NCI-H2227 (cell line): ENCODE measurements at regions not wholly inside any gene's neighbourhood (a gene's known extent, or its start where the extent isn't known, plus 50 kb on each side); places are given as distances from the start of the nearest gene placed in this dataset.
"Not testable (repeated sequence)": the region's sequence is repeated elsewhere in the genome, so short reads cannot be mapped to it uniquely, and the experiment has no call there.

Experiments
- DNase-seq: peaks from one replicate; lab custom pipeline; 2025; ENCODE audit not compliant: unreplicated experiment; lab: John Stamatoyannopoulos, UW

DNA sequence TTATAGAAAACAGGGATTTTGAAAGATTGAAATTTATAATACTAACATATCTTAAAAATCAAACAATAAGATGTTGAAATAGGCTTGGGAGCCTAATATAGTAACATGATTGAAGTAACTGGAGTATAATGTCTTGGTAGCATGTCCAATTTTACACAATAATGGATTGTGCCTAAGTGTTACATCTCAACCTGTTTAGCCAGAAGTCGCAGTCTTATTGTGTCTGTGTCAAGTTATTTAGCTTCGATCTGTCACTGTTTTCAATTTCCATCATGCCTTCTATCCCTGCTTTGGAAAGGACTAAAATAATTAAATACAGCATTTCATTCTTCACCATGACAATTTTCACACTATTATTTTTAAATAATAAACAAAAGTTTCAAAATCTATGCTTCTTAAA, 1352.2 kb downstream of the SI start:
- no peak for DNase-seq

DNA sequence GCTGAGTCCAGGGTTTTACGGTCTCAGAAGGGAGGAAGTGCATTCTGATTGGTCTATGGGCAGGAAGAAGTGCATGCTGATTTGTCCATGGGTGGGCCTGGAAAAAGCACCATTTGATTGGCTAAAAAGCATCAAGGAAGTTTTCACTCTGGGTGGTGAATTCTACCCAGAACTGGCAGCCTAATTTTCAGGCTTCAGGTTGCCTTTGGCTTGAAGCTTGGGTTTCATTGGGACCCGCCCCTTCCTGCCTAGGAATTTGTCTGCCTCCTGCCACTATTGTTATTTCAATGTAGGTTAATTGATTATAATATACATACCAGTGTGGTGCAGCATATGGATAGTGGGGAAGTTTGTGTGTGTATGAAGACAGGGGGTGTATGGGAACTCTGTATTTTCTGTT, 1355.9 kb downstream of the SI start:
- no peak for DNase-seq

DNA sequence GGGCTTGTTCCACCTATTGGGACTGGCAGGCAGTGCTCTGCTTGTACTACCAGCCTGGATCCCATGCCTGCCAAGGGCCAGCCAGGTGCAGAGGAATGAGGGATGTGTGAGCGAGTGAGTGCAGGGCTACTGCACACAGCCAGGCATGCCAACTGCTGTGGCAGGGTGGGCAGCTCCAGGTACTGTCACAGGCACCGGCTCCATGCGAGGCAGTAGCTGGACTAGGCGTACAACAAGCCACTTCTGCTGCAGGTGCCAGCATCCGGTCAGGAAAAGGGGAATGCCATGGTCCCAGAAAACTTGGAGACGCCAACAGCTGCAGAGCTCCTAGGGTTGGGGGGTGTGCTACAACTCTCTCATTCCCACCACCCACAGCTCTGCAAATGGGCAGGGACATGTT, 1356.7 kb downstream of the SI start:
- no peak for DNase-seq

DNA sequence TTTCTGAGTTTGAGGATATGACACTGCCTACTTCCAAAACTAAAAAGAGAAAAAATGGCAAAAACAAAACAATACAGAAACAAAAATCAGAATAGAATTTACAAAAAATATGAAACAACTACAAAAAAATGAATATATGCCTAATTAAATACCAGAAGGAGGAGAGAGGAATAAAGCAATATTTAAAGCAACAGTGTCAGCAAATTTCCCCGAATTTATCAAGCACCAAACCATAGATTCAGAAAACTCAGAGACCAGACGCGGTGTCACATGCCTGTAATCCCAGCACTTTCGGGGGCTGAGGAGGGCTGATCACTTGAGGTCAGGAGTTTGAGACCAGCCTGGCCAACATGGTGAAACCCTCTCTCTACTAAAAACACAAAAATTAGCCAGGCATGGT, 1360.9 kb downstream of the SI start:
- DNase-seq, result no peak

DNA sequence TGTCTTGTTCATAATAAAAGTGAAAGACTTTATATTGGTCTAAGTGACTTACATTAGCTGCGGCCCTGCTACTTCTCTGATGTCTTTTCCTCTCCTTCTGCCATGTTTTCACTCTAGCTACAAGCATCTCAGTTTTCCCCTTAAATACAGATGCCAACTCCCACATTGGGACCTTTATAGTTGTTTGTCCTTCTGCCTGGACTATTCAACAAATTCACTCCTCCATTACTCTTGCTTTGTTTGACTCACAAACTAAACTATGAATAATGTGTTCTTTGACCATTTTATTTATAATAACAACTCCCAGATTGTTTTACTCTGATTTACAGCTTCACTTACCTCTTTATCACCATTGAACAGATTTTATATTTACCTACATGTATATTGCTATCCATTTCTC, 1369.9 kb downstream of the SI start:
- DNase-seq, result no peak

DNA sequence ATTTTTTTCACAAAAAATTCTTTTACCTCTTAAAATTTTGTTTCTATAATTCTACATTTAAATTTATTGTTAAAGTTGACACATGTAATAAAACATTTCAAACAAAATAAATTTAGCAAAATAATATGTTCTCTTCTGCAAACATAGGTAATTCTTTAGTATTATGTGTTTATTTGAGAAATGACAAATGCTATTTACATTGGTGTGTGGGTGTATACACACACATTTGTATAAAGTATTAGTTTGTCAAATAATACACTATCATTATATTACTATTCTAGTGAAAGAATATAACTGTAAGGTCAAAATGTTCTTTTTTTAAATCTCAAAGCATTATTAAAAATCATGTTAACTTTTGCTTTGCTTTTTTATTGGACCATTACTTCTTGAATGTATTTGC, 1370.6 kb downstream of the SI start:
- DNase-seq, result no peak

DNA sequence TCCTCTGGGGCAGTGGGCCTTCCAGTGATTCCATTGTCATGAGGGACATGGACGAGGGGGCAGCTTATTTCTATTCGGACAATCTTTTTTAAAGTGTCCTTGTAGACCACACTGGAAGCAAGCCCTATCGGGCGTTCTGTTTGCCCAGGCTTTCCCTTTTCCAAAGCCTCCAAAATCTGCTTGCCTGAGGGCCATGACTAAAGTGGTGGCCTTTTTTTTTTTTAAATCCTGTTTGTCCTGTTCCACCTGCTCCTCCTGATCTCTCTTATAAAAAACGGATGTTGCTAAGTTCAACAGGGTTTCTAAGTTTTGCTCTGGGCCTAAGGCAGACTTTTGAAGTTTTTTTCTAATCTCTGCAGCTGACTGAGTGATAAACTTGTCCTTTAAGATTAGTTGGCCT, 1380.1 kb downstream of the SI start:
- not testable (repeated sequence) for DNase-seq

DNA sequence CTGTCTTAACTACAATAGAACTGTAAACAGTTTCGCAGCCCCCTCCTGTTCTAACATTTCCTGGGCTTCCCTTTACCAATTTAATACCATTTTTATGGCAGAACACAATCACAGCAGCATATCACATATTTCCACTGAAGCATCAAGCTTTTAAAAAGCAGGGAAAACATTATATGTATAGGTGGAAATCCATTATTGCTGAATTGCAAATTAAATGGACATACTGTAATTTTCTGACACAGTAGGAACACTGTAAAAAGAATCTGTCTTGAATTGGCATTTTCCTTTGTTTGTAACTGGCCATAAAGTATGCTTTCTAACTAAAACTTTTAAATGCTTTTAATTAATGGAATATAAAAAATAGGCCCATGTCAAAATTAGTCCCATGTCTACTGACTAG, 1385.8 kb downstream of the SI start:
- no peak for DNase-seq

DNA sequence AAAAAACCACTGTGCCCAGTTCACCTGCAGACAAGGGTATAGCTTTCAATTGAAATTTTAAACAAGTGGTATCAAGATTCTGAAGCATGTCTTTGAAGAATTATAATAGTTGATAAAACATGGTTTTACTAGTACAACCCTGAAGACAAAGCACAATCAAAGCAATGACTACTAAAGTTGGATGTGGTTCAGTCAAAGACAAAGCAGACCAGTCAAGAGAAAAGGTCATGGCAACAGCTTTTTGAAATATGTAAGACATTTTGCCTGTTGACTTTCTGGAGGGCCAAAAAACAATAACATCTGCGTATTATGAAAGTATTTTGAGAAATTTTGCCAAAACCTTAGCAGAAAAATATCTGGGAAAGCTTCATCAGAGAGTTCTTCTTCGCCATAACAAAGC, 1393.6 kb downstream of the SI start:
- DNase-seq, result no peak

DNA sequence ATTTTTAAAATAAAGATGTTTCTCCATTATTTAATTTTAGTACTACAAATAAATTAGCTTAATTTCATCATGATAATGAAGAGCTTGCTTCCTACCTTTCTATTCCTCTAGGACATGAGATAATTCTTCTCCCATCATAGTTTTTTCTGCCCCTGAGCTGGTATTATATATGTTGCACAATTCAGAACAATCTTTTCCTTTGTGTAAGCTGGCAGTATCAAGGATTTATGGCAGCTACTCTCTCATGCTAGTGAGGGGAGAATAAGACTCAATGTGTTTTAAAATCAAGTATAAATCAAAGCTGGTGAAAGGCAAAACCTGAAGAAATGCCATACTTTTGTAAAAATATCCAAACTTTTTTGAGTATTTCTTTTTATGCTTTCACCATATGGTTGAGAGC, 1405.3 kb downstream of the SI start:
- no peak for DNase-seq

DNA sequence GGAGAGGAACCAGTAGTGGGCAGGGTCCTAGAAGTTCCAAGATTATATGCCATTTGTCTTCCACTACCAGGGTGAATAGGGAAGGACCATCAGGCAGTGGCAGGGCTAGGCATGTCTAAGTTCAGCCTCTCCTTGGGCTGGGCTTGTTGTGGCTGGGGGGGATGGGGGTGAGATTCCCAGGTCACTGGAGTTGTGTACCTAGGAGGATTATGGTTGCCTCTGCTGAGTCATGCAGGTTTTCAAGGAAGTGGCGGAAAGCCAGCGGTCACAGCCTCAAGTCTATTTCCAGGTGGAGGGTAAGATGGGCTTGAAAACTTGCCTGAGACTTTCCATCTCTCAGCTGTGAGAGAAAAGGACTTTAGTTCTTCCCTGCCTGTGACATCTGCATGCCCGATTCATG, 1407.1 kb downstream of the SI start:
- no peak for DNase-seq

DNA sequence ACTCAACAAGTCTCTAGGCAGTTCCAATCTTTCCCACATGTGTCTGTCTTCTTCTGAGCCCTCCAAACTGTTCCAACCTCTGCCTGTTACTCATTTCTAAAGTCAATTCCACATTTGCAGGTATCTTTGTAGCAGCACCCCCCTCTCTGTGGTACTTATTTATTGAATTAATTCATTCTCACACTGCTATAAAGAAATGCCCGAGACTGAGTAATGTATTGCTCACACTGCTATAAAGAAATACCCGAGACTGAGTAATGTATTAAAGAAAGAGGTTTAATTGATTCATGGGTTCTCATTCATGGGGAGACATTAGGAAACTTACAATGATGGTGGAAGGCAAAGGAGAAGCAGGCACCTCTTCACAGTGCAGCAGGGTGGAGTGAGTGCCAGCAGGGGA, 1413.8 kb downstream of the SI start:
- no peak for DNase-seq

DNA sequence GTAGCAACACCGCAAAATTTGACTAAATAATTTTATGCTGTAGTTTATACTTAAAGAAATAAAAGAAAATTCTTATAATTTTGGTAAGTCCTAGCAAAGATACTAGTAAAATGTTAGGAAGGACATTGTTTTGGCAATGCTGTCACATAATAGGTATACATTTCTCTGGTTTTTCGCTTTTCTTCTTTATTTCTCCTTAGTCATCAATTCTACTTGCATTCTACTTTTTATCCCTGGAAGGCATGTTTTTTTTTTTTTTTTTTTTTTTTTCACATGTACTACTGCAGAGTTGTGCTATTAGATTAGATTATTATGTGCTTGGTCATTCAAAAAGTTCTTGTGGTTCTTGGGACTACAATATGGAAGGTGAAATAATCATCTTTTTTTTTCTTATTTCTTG, 1421.2 kb downstream of the SI start:
- no peak for DNase-seq

DNA sequence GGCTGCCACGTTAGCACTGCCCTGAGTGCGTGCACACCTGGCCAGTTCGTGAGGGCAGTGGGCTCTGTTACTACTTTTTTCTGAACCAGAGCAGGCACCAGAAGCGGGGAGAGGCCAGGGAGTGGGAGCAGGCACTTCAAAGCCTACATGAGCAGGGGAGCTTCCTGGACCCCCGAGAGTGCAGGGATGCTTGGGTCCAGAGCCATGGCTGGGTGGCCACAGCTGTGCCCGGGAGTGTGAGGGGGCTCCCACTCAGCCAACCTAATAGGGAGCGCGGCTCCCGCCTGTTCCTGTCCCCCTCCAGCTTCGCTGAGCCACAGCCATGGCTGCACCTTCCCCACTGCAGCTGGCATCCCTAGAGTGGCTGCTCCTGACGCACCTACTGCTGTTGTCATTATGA, 1423.3 kb downstream of the SI start:
- DNase-seq, result no peak

DNA sequence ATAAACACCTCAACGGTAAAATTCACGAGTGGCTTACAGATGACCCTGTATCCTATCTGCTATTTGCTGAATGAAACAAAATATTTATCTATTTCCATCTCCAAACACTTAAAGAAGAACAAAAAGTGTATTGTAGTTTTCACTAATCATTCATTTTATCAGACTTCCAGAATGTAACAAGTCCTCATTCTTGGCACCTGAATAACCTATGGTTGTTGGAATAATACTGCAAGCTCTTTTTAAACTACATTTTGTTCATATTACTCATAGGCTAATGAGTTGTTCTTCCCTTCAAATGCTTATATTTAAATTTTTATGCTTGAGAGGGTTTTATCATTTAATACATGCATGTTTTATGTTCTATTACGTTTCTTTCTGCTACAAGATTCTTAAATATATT, 1434.1 kb downstream of the SI start:
- DNase-seq, result no peak

DNA sequence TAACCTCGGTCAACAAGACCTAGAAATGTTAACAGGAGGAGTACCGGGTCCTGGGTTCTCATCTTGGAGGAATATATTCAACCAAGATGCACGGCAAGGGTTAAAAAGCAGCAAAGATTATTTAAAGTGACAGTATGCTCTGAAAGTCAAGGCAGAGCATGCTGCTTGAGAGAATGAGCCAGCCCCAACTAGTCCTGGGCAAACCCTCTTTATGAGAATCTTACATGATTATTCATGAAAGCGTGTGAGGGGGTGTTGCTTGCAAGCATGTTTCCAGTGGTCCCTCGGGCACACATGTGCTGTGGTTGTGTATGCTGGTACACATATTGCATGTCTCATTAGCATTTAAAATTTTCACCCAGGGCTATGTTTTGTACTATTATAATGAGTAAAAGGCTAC, 1445.6 kb downstream of the SI start:
- DNase-seq, result no peak

DNA sequence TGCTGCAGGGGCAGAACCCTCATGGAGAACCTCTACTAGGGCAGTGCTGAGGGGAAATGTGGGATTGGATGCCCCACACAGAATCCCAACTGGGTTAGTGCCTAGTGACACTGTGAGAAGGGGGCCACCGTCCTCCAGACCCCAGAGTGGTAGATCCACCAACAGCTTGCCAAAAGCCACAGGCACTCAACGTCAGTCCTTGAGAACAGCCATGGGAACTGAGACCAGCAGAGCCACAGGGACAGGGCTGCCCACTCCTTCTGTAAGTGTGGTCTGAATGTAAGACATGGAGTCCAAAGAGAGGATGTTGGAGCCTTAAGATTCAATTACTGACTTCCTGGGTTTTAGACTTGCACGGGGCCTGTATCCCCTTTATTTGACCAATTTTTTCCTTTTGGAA, 1451.5 kb downstream of the SI start:
- DNase-seq, result no peak

DNA sequence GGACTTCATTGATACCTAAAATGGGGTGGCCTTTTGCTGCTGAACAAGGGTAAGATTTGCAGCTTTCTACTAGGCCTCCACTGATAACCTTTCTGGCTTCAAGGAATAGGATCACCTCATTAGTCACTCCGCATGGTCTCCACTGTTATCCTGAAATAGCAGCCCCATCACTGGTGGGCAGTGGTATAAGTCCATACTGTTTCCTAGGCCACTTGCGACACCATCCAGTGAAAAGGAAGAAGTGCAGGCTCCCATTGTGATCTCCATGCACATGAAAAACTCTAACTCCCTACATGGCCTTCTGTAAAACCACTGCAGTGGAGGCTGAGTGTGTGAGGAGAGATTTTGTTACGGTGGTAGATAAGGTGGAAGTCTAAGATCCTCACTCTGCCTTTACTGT, 1455.9 kb downstream of the SI start:
- peak; percentile 4 for DNase-seq

DNA sequence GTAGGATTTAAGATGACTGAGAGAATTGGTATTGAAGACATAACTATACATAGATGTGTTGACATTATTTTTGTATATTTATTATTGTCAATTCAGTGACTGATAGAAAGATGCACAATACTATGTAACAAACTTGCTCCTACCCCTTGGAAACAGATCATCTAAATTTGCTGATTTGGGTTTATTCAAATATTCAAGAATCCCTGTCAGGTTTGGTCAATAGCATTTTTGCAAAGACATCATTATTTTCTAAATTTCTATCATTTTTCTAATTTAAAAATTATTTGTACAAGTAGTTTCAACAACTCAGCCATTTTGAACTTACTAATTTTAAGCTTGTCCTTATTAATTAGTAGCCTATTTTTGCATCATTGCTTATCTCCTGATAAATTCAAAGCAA, 1463.4 kb downstream of the SI start:
- no peak for DNase-seq

DNA sequence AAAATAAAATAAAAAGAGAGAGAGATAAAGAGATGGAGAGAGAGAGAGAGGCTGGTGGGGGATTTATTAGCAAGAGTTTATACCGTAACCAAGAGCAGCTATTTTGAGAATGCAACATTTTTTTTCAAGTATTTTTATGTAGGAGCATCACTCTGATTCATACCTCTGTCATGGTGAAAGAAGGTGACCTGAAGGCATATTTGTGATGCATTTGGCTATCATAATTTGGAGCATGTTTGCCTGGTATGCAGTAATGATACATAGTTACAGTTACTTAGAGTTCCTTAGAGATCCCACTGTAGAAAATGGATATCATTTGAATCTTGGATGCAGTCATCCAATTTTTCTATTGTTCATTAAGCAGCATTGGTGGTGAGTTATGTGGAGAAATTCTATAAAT, 1472.4 kb downstream of the SI start:
- no peak for DNase-seq

DNA sequence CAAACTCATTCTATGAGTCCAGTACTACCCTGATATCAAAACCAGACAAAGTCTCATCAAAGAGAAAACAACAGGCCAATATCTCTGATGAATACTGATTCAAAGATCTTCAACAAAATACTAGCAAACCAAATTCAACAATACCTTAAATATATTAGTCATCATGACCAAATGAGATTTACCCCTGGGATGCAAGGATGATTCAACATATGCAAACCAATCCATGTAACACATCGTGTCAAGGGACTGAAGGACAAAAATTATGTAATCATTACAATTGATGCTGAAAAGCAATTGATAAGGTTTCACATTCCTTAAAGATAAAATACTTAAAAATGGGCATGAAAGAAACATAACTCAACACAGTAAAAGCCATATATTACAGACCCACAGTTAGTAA, 1476.9 kb downstream of the SI start:
- DNase-seq, result no peak

DNA sequence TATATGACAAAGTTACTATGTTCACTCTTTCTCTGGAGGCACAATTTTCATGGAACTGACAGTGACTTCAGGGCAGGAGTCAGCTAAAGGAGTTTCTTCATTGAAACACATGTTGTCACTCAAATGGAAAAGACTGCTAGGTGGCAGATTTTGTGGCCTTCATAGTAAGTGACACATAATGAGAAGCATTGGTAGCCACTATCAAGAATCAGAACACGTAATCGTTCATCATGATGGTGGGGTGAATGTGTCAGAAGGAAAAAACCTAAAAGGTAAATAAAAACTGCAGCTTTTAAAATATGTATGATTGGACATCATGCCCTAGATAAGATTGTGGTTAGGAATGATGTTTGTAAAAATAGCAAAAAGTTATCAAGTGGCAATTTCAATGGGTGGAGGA, 1491.0 kb downstream of the SI start:
- no peak for DNase-seq

DNA sequence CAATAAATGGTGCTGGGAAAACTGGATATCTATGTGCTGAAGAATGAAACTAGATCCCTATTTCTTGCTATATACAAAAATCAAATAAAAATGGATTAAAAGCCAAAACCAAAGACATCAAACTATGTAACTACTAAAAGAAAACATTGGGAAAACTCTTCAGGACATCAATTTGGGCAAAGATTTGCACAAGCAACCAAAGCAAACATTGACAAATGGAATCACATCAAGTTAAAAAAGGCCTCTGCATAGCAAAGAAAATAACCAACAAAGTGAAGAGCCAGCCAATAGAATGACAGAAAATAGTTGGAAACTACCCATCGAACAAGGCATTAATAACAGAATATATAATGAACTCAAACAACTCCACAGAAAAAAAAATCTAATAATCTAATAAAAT, 1495.3 kb downstream of the SI start:
- DNase-seq, result no peak

DNA sequence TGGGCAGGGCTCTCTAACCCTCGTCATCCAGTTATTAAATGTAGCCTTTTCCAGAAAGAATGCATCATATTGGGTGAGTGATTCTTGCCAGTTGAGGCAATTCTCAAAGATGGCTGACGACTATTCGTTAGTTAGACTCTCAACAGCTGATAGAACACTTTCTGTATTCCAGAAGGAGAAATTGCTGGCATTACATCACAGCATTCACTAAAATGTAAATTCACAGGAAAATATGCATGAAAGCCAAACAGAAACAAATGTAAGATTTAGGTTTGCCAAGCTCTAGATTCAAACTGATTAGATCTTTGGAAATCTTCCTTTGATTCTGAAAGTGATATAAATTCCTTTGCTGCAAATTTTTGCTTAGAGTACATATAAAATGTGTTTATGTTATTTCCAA, 1501.0 kb downstream of the SI start:
- DNase-seq, result no peak
